T-helper 2 cell treated with Interferon-gamma antibody and Interleukin-4, amounts not matched to agents 5 μg/mL and 100 μg/mL, for 36 hours (primary cell): ENCODE measurements at regions not wholly inside any gene's neighbourhood (a gene's known extent, or its start where the extent isn't known, plus 50 kb on each side); places are given as distances from the start of the nearest gene placed in this dataset.
"Not testable (repeated sequence)": the region's sequence is repeated elsewhere in the genome, so short reads cannot be mapped to it uniquely, and the experiment has no call there.

ENCODE experiments used
- DNase-seq: peaks from one replicate; pipeline ENCODE4 v3.0.0; 2021; ENCODE audit warnings: low spot score
- H3K27ac Mint-ChIP-seq: one replicate; pipeline ENCODE4 v1.8.0; 2021; ENCODE audit warnings: mild to moderate bottlenecking, mixed read lengths
- H3K27me3 Mint-ChIP-seq: one replicate; pipeline ENCODE4 v1.8.0; 2021; ENCODE audit warnings: low read depth, mixed read lengths
- H3K36me3 Mint-ChIP-seq: one replicate; pipeline ENCODE4 v1.8.0; 2021; ENCODE audit warnings: low read depth, mixed read lengths
- H3K4me1 Mint-ChIP-seq: one replicate; pipeline ENCODE4 v1.8.0; 2021; ENCODE audit warnings: low read depth, mixed read lengths
- H3K4me3 Mint-ChIP-seq: one replicate; pipeline ENCODE4 v1.8.0; 2022; ENCODE audit warnings: mild to moderate bottlenecking, moderate library complexity, mixed read lengths
- H3K9me3 Mint-ChIP-seq: one replicate; pipeline ENCODE4 v1.8.0; 2021; ENCODE audit warnings: mixed read lengths

- not testable (repeated sequence) for H3K9me3 Mint-ChIP-seq, H3K36me3 Mint-ChIP-seq, DNase-seq, H3K4me3 Mint-ChIP-seq, H3K4me1 Mint-ChIP-seq, H3K27me3 Mint-ChIP-seq, H3K27ac Mint-ChIP-seq
Observed at GRCh38 chr9:42848156-42848555, 664.7 kb downstream of the SPATA31A6 start.

GRCh38 chr9:42850896-42851693 lies 667.6 kb downstream of the SPATA31A6 start:
- H3K27ac Mint-ChIP-seq, H3K36me3 Mint-ChIP-seq, H3K27me3 Mint-ChIP-seq, H3K4me3 Mint-ChIP-seq, H3K9me3 Mint-ChIP-seq, DNase-seq, H3K4me1 Mint-ChIP-seq: not testable (repeated sequence)

GRCh38 chr9:42851701-42852100 lies 668.2 kb downstream of the SPATA31A6 start:
- DNase-seq, H3K9me3 Mint-ChIP-seq, H3K36me3 Mint-ChIP-seq, H3K4me3 Mint-ChIP-seq, H3K27me3 Mint-ChIP-seq, H3K4me1 Mint-ChIP-seq, H3K27ac Mint-ChIP-seq: not testable (repeated sequence)

- not testable (repeated sequence) for H3K4me1 Mint-ChIP-seq, H3K9me3 Mint-ChIP-seq, H3K36me3 Mint-ChIP-seq, H3K27me3 Mint-ChIP-seq
- Mint-ChIP-seq H3K27ac (peak overlapping the region; percentile 88), H3K4me3 (peak overlapping the region; percentile 92)
- DNase-seq: peak; percentile 58
Observed at GRCh38 chr9:42852133-42852930, 668.9 kb downstream of the SPATA31A6 start.

- H3K27me3 Mint-ChIP-seq, H3K9me3 Mint-ChIP-seq, DNase-seq, H3K4me1 Mint-ChIP-seq, H3K4me3 Mint-ChIP-seq, H3K27ac Mint-ChIP-seq, H3K36me3 Mint-ChIP-seq: not testable (repeated sequence)
Observed at GRCh38 chr9:42860133-42860532, 676.7 kb downstream of the SPATA31A6 start.

GRCh38 chr9:42862465-42862864 lies 679.0 kb downstream of the SPATA31A6 start:
- H3K27me3 Mint-ChIP-seq: not testable (repeated sequence)

More at GRCh38 chr9:42862465-42862864, 679.0 kb downstream of the SPATA31A6 start:
- DNase-seq, H3K4me3 Mint-ChIP-seq, H3K9me3 Mint-ChIP-seq, H3K27ac Mint-ChIP-seq, H3K4me1 Mint-ChIP-seq, H3K36me3 Mint-ChIP-seq: not testable (repeated sequence)
